Neural progenitor cell (in vitro differentiated cells): ENCODE measurements at regions not wholly inside any gene's neighbourhood (a gene's known extent, or its start where the extent isn't known, plus 50 kb on each side); places are given as distances from the start of the nearest gene placed in this dataset.
"Not testable (repeated sequence)": the region's sequence is repeated elsewhere in the genome, so short reads cannot be mapped to it uniquely, and the experiment has no call there.

Experiments
- EZH2phosphoT487 ChIP-seq: fragments of 200-600 bp; sonication (generic); IDR thresholded peaks from 2 replicates; pipeline ENCODE4 v1.6.1; 2017; ENCODE audit warnings: antibody characterized with exemption
- TF ChIP-seq, protein P1 (sequence below): fragments of 200-600 bp; sonication (generic); IDR thresholded peaks from 2 replicates; pipeline ENCODE4 v1.5.1; 2017; ENCODE audit warnings: antibody characterized with exemption, mild to moderate bottlenecking

DNA sequence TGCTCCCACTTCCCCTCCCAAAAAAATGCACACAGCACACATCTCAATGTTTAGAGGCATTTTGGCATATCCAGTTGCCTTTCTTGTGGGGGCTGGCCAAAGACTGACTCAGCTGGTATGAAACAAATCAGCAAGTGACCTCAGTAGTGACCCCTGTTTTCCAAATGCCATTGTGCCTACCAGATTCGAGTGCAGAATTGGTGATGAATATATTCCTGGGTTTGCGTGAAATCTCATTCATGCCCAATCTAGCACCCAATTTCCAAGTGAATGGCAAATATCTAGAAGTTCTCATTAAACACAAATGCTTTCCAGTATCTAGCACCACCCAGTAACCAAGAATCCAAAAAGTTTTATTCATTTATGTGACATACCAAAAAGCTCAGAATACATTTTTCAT lies 83.6 kb downstream of the FOXD4L6 start:
- TF ChIP-seq, protein P1, sequence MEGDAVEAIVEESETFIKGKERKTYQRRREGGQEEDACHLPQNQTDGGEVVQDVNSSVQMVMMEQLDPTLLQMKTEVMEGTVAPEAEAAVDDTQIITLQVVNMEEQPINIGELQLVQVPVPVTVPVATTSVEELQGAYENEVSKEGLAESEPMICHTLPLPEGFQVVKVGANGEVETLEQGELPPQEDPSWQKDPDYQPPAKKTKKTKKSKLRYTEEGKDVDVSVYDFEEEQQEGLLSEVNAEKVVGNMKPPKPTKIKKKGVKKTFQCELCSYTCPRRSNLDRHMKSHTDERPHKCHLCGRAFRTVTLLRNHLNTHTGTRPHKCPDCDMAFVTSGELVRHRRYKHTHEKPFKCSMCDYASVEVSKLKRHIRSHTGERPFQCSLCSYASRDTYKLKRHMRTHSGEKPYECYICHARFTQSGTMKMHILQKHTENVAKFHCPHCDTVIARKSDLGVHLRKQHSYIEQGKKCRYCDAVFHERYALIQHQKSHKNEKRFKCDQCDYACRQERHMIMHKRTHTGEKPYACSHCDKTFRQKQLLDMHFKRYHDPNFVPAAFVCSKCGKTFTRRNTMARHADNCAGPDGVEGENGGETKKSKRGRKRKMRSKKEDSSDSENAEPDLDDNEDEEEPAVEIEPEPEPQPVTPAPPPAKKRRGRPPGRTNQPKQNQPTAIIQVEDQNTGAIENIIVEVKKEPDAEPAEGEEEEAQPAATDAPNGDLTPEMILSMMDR, result not testable (repeated sequence)
- TF ChIP-seq EZH2phosphoT487, result not testable (repeated sequence)
